ENCODE measurements at regions not wholly inside any gene's neighbourhood (a gene's known extent, or its start where the extent isn't known, plus 50 kb on each side); places are given as distances from the start of the nearest gene placed in this dataset.

DNA sequence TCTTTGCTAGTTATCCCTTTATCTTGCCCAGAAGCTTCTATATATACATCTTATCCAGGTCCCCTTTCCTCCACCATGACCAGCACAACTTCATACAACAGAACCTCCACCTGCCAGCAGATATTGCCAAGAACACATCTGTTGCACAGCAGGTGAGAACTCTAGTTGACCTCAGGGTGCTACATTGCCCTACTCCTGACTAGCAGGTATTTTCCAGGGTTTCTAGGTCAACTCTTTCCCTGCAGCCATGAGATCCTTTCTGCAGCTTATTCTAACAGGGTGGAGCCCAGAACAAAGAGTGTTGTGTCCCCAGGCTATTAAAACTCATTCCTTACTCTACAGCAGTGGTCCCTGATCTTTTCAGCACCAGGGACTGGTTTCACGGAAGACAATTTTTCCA is 319.5 kb downstream of the PRDM2 start:
- 80 to 100% (median 85%) methylated on average over 1 of the region's 1 CpG for WGBS, 4 donors

DNA sequence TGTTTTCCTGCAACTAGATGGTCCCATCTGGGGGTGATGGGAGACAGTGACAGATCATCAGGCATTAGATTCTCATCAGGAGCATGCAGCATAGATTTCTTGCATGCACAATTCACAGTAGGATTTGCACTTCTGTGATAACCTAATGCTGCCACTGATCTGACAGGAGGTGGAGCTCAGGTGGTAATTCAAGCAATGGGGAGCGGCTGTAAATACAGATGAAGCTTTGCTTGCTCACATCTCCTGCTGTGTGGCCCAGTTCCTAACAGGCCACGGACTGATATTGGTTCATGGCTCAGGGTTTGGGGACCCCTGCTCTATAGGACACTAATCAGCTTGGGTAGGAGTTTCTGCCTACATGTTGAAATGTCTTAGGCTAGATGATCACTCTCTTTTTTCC is 320.0 kb downstream of the PRDM2 start:
- H3K27ac ChIP-seq: no peak overlapping the region
- no peaks in the 10 kb centered on the region for H3K36me3 ChIP-seq (replicated peaks in 1 of 2)
- intact Hi-C loops (cut with DNase I): no loop called here
- TF ChIP-seq, protein P1, sequence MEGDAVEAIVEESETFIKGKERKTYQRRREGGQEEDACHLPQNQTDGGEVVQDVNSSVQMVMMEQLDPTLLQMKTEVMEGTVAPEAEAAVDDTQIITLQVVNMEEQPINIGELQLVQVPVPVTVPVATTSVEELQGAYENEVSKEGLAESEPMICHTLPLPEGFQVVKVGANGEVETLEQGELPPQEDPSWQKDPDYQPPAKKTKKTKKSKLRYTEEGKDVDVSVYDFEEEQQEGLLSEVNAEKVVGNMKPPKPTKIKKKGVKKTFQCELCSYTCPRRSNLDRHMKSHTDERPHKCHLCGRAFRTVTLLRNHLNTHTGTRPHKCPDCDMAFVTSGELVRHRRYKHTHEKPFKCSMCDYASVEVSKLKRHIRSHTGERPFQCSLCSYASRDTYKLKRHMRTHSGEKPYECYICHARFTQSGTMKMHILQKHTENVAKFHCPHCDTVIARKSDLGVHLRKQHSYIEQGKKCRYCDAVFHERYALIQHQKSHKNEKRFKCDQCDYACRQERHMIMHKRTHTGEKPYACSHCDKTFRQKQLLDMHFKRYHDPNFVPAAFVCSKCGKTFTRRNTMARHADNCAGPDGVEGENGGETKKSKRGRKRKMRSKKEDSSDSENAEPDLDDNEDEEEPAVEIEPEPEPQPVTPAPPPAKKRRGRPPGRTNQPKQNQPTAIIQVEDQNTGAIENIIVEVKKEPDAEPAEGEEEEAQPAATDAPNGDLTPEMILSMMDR (IDR thresholded peaks at IDR 0.05): no peak
- no peak for TF ChIP-seq POLR2A (IDR thresholded peaks at IDR 0.05)
- no peaks in the 10 kb centered on the region for H3K4me1 ChIP-seq (replicated peaks in 1 of 2)
- WGBS, 4 donors: 57 to 94% (median 78%) methylated on average over 2 of the region's 2 CpGs
- DNase-seq: no peak
- no peaks in the 10 kb centered on the region for H3K9me3 ChIP-seq (replicated peaks in 1 of 3)
- H3K4me3 ChIP-seq: no peak overlapping the region
- peaks cover 6% of the 10 kb centered on the region for H3K27me3 ChIP-seq

More for the DNA sequence above, 319.5 kb downstream of the PRDM2 start:
- DNase-seq: no peak
- intact Hi-C loops (cut with DNase I): no loop called here
- Histone ChIP-seq H3K9me3 (replicated peaks in 1 of 3) (no peaks in the 10 kb centered on the region), H3K4me1 (replicated peaks in 1 of 2) (no peaks in the 10 kb centered on the region), H3K27me3 (peaks cover 6% of the 10 kb centered on the region), H3K4me3 (no peak overlapping the region), H3K27ac (no peak overlapping the region), H3K36me3 (replicated peaks in 1 of 2) (no peaks in the 10 kb centered on the region)
- TF ChIP-seq, protein P1 (IDR thresholded peaks at IDR 0.05): no peak
- TF ChIP-seq POLR2A (IDR thresholded peaks at IDR 0.05): no peak

DNA sequence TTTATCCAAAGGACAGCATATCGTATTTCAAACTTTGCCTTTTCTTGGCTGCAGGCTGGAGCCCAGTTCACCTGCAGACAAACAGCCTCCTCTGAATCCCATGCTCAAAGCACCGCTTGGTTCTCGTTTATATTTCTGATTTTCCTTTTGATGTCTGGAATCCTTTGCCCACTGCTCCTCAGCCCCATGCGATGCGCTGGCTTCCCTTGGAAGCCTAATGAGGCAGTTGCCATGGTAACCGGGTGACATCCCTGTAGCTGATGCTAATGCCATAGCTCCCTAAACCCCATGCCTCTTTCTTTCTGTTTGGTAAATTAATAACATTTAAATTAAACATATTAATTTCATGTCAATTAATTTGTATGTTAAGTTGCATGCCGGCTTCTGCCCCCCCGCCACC is 327.1 kb downstream of the PRDM2 start:
- WGBS, 4 donors: 65 to 70% (median 67%) methylated on average over 8 of the region's 8 CpGs
- no peaks in the 10 kb centered on the region for H3K36me3 ChIP-seq (replicated peaks in 1 of 2)
- no peak for DNase-seq
- H3K27ac ChIP-seq: no peak overlapping the region
- H3K9me3 ChIP-seq (replicated peaks in 1 of 3): no peaks in the 10 kb centered on the region
- intact Hi-C loops (cut with DNase I): no loop called here
- H3K4me3 ChIP-seq: no peak overlapping the region
- TF ChIP-seq, protein P1 (IDR thresholded peaks at IDR 0.05): no peak
- TF ChIP-seq POLR2A (IDR thresholded peaks at IDR 0.05): no peak
- no peaks in the 10 kb centered on the region for H3K27me3 ChIP-seq
- H3K4me1 ChIP-seq (replicated peaks in 1 of 2): no peaks in the 10 kb centered on the region

DNA sequence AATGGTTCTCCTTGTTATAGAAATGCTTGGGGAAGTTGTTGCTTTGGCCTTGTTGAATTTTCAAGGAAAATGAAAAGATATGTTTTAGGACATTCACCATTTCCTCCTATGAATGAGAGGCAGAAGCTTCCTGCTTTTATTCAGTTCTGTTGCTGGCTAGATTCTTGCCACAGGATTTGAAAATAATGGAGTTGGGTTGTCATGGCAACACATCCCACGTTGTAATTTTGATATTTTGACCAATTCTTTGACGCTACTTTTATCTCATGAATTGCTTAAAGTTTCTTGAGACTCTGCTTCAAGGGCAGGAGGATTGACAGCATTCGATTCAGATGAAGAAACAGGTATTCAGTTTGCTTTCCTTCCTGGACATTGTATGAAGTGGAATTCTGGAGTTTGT is 331.5 kb downstream of the PRDM2 start:
- WGBS, 4 donors: 40 to 53% (median 46%) methylated on average over 3 of the region's 3 CpGs
- H3K27ac ChIP-seq: no peak overlapping the region
- H3K9me3 ChIP-seq (replicated peaks in 1 of 3): no peaks in the 10 kb centered on the region
- no peak for TF ChIP-seq POLR2A (IDR thresholded peaks at IDR 0.05)
- TF ChIP-seq, protein P1 (IDR thresholded peaks at IDR 0.05): no peak
- no peaks in the 10 kb centered on the region for H3K36me3 ChIP-seq (replicated peaks in 1 of 2)
- intact Hi-C loops (cut with DNase I): no loop called here
- no peaks in the 10 kb centered on the region for H3K27me3 ChIP-seq
- H3K4me1 ChIP-seq (replicated peaks in 1 of 2): no peaks in the 10 kb centered on the region
- no peak for DNase-seq
- no peak overlapping the region for H3K4me3 ChIP-seq
